ENCODE measurements at regions not wholly inside any gene's neighbourhood (a gene's known extent, or its start where the extent isn't known, plus 50 kb on each side); places are given as distances from the start of the nearest gene placed in this dataset.
"Not testable (repeated sequence)": the region's sequence is repeated elsewhere in the genome, so short reads cannot be mapped to it uniquely, and the experiment has no call there.

GRCh38 chr4:3956165-3956867 lies 190.1 kb downstream of the ADRA2C start:
- not testable (repeated sequence) for TF ChIP-seq YY1 (IDR thresholded peaks at IDR 0.05; ENCODE audit: insufficient read depth, insufficient read length); ZNF274 (IDR thresholded peaks at IDR 0.05; ENCODE audit: low read depth, low read length); SUZ12 (IDR thresholded peaks at IDR 0.05; ENCODE audit: extremely low read depth, insufficient read depth, insufficient read length)

All from NT2/D1 (cell line).